ENCODE measurements at regions not wholly inside any gene's neighbourhood (a gene's known extent, or its start where the extent isn't known, plus 50 kb on each side); places are given as distances from the start of the nearest gene placed in this dataset.

GRCh38 chr18:61750840-61751668 lies 141.8 kb downstream of the RNF152 start:
- TF ChIP-seq CTCF (IDR thresholded peaks at IDR 0.05; ENCODE audit: insufficient read depth, low read depth, low read length): no peak
- TF ChIP-seq EZH2 (IDR thresholded peaks at IDR 0.05; ENCODE audit: insufficient read depth, low read length): no peak
